WTC11 (cell line): ENCODE measurements at regions not wholly inside any gene's neighbourhood (a gene's known extent, or its start where the extent isn't known, plus 50 kb on each side); places are given as distances from the start of the nearest gene placed in this dataset.

Experiments
- ATAC-seq: fragments of 200-7000 bp; cut with Tn5 transposase; 2 replicates; pipeline ENCODE4 v1.10.0; 2021; ENCODE audit warnings: mild to moderate bottlenecking, moderate library complexity
- CTCF ChIA-PET: fragments of 300-600 bp; sonication (Branson Sonifier 250); formaldehyde crosslinking; loops from one replicate; lab custom pipeline; 2021; ENCODE audit warnings: antibody characterized with exemption; lab: Charles Lee
- POLR2A ChIA-PET: fragments of 350-600 bp; sonication (Branson Sonifier 250); formaldehyde crosslinking; loops from one replicate; lab custom pipeline; 2021; ENCODE audit warnings: antibody characterized with exemption; lab: Charles Lee
- DNase-seq: peaks from one replicate; pipeline ENCODE4 v3.0.0; 2021; ENCODE audit warnings: low spot score
- H3K27ac Mint-ChIP-seq: 2 replicates; pipeline ENCODE4 v1.8.0; 2021; ENCODE audit warnings: mixed read lengths
- H3K27me3 Mint-ChIP-seq: 2 replicates; pipeline ENCODE4 v1.8.0; 2021; ENCODE audit warnings: low read depth, mild to moderate bottlenecking, moderate library complexity, mixed read lengths
- H3K36me3 Mint-ChIP-seq: 2 replicates; pipeline ENCODE4 v1.8.0; 2021; ENCODE audit warnings: mixed read lengths
- H3K4me1 Mint-ChIP-seq: 2 replicates; pipeline ENCODE4 v1.8.0; 2022; ENCODE audit warnings: mixed read lengths
- H3K4me3 Mint-ChIP-seq: 2 replicates; pipeline ENCODE4 v1.8.0; 2021; ENCODE audit warnings: mild to moderate bottlenecking, moderate library complexity, mixed read lengths
- H3K9me3 Mint-ChIP-seq: 2 replicates; pipeline ENCODE4 v1.8.0; 2021; ENCODE audit warnings: mixed read lengths
- ATF6 ChIP-seq: sonication (generic); formaldehyde crosslinking; IDR thresholded peaks from 2 replicates; pipeline ENCODE4 v1.8.1; 2023; ENCODE audit warnings: mild to moderate bottlenecking, missing genetic modification reagents
- FOXJ3 ChIP-seq: sonication (generic); formaldehyde crosslinking; IDR thresholded peaks from 2 replicates; pipeline ENCODE4 v1.9.0; 2021; ENCODE audit warnings: missing genetic modification reagents, mild to moderate bottlenecking, borderline replicate concordance
- FOXK1 ChIP-seq: sonication (generic); formaldehyde crosslinking; IDR thresholded peaks from 2 replicates; pipeline ENCODE4 v1.8.0; 2022; ENCODE audit warnings: mild to moderate bottlenecking, moderate library complexity, missing genetic modification reagents
- GRHL2 ChIP-seq: fragments of 250-450 bp; sonication (Bioruptor Pico); IDR thresholded peaks from 2 replicates; pipeline ENCODE4 v1.8.0; 2022; ENCODE audit warnings: mild to moderate bottlenecking, moderate library complexity; ENCODE audit not compliant: insufficient replicate concordance, severe bottlenecking
- HMGXB4 ChIP-seq: sonication (generic); formaldehyde crosslinking; IDR thresholded peaks from 2 replicates; pipeline ENCODE4 v1.8.1; 2023; ENCODE audit warnings: mild to moderate bottlenecking, moderate library complexity, missing genetic modification reagents
- IRF1 ChIP-seq: sonication (generic); formaldehyde crosslinking; IDR thresholded peaks from 2 replicates; pipeline ENCODE4 v1.8.0; 2023; ENCODE audit warnings: missing genetic modification reagents
- JAZF1 ChIP-seq: fragments of 250-450 bp; sonication (Bioruptor Pico); IDR thresholded peaks from 2 replicates; pipeline ENCODE4 v1.9.0; 2021; ENCODE audit warnings: moderate library complexity, mild to moderate bottlenecking, inconsistent platforms
- JUN ChIP-seq: sonication (generic); formaldehyde crosslinking; IDR thresholded peaks from 2 replicates; pipeline ENCODE4 v1.8.0; 2023; ENCODE audit warnings: mild to moderate bottlenecking, missing genetic modification reagents
- MAX ChIP-seq: sonication (generic); formaldehyde crosslinking; IDR thresholded peaks from 2 replicates; pipeline ENCODE4 v1.8.0; 2022; ENCODE audit warnings: mild to moderate bottlenecking, missing genetic modification reagents
- MLX ChIP-seq: sonication (generic); formaldehyde crosslinking; IDR thresholded peaks from 2 replicates; pipeline ENCODE4 v1.8.1; 2023; ENCODE audit warnings: mild to moderate bottlenecking, missing genetic modification reagents, moderate library complexity
- MXD4 ChIP-seq: fragments of 250-450 bp; sonication (Bioruptor Pico); IDR thresholded peaks from 2 replicates; pipeline ENCODE4 v1.8.0; 2021; ENCODE audit warnings: mild to moderate bottlenecking, moderate library complexity, borderline replicate concordance
- SMAD3 ChIP-seq: sonication (generic); formaldehyde crosslinking; IDR thresholded peaks from 2 replicates; pipeline ENCODE4 v1.8.0; 2022; ENCODE audit warnings: missing genetic modification reagents, mild to moderate bottlenecking, borderline replicate concordance
- STAT6 ChIP-seq: sonication (generic); formaldehyde crosslinking; conservative IDR thresholded peaks from 2 replicates; pipeline ENCODE4 v1.8.1; 2023; ENCODE audit warnings: mild to moderate bottlenecking, low read depth, missing genetic modification reagents, moderate library complexity
- ZBTB21 ChIP-seq: sonication (generic); formaldehyde crosslinking; IDR thresholded peaks from 2 replicates; pipeline ENCODE4 v1.8.1; 2023; ENCODE audit warnings: mild to moderate bottlenecking, missing genetic modification reagents, borderline replicate concordance
- ZNF317 ChIP-seq: sonication (generic); formaldehyde crosslinking; IDR thresholded peaks from 2 replicates; pipeline ENCODE4 v1.8.1; 2023; ENCODE audit warnings: low read depth, mild to moderate bottlenecking, moderate library complexity, missing genetic modification reagents, borderline replicate concordance
- ZNF423 ChIP-seq: fragments of 250-450 bp; sonication (Bioruptor Pico); IDR thresholded peaks from 2 replicates; pipeline ENCODE4 v2.1.2; 2022; ENCODE audit warnings: mild to moderate bottlenecking, moderate library complexity

GRCh38 chr2:140041239-140041638, 1261.0 kb upstream of the NXPH2 start:
- ChIA-PET POLR2A (no interaction called here), CTCF (no interaction called here)
- ATAC-seq (no peak), DNase-seq (no peak)
- no peak overlapping the region for H3K27ac Mint-ChIP-seq
- H3K36me3 Mint-ChIP-seq: peaks cover 28% of the 10 kb centered on the region
- peaks cover 37% of the 10 kb centered on the region for H3K9me3 Mint-ChIP-seq
- H3K4me3 Mint-ChIP-seq: no peak overlapping the region
- H3K27me3 Mint-ChIP-seq: no peaks in the 10 kb centered on the region
- peaks cover 6% of the 10 kb centered on the region for H3K4me1 Mint-ChIP-seq
- TF ChIP-seq IRF1 (CRISPR knock-in tag) (no peak), JUN (CRISPR knock-in tag) (no peak), MLX (no peak), JAZF1 (CRISPR knock-in tag) (no peak)

GRCh38 chr2:140033638-140034037, 1253.4 kb upstream of the NXPH2 start:
- peaks cover 19% of the 10 kb centered on the region for H3K36me3 Mint-ChIP-seq
- H3K27ac Mint-ChIP-seq: no peak overlapping the region
- H3K4me3 Mint-ChIP-seq: no peak overlapping the region
- DNase-seq: no peak
- CTCF ChIA-PET: no interaction called here
- POLR2A ChIA-PET: no interaction called here
- H3K27me3 Mint-ChIP-seq: no peaks in the 10 kb centered on the region
- TF ChIP-seq FOXJ3 (CRISPR knock-in tag) (no peak), ATF6 (CRISPR knock-in tag) (no peak), SMAD3 (no peak), GRHL2 (CRISPR knock-in tag) (no peak), ZBTB21 (no peak), STAT6 (CRISPR knock-in tag) (no peak), FOXK1 (CRISPR knock-in tag) (no peak), IRF1 (CRISPR knock-in tag) (no peak), HMGXB4 (CRISPR knock-in tag) (no peak), MXD4 (no peak)
- peaks cover 34% of the 10 kb centered on the region for H3K9me3 Mint-ChIP-seq
- peaks cover 11% of the 10 kb centered on the region for H3K4me1 Mint-ChIP-seq
- ATAC-seq: peak; percentile 58

GRCh38 chr2:140027966-140028365, 1247.8 kb upstream of the NXPH2 start:
- peaks cover 12% of the 10 kb centered on the region for H3K4me1 Mint-ChIP-seq
- TF ChIP-seq MAX: no peak
- no peak for TF ChIP-seq GRHL2 (CRISPR knock-in tag)
- no peak for TF ChIP-seq ZNF317 (CRISPR knock-in tag)
- TF ChIP-seq STAT6 (CRISPR knock-in tag): no peak
- TF ChIP-seq MLX: no peak
- TF ChIP-seq ZNF423 (CRISPR knock-in tag): no peak
- no peak for TF ChIP-seq ZBTB21
- H3K9me3 Mint-ChIP-seq: peaks cover 3% of the 10 kb centered on the region; the same call in 1 of the 2 replicates
- no peaks in the 10 kb centered on the region for H3K36me3 Mint-ChIP-seq
- DNase-seq: no peak
- no peak overlapping the region for H3K4me3 Mint-ChIP-seq
- ChIA-PET CTCF (no interaction called here), POLR2A (no interaction called here)
- no peak overlapping the region for H3K27ac Mint-ChIP-seq
- no peak for ATAC-seq
- no peaks in the 10 kb centered on the region for H3K27me3 Mint-ChIP-seq
